ENCODE measurements at regions not wholly inside any gene's neighbourhood (a gene's known extent, or its start where the extent isn't known, plus 50 kb on each side); places are given as distances from the start of the nearest gene placed in this dataset.

DNA sequence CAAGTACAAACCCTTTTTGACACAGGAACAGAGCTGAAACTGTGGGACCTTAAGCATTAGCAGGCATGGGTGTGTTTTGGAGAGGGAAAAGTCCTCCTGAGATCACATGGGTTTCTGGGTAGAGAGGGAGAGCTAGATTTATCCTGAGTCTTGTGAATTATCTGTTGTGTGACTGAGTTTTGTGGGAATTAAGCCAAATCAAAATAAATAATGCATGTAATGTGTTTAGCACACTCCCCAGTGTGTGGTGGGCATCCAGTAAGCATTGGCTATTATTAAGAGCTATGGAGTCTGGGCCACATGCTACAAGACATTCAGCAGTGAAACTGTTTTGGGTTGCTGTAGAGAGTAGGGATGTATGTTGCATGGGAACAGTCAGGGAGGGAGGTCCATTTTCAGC lies 75.3 kb upstream of the JAG1 start:
- Histone ChIP-seq H3K4me1 (replicated peaks in 1 of 2) (peaks cover 0 to 9% of the 10 kb centered on the region in 2 donors), H3K27ac (no peak overlapping the region), H3K4me3 (no peak overlapping the region)
- ATAC-seq (replicated peaks in 6 of 8): peak in 3 of 8 experiments; percentile 32 to 76 (median 61)
- in situ Hi-C loops (cut with MboI; ENCODE audit: low pct_unique_long_range_greater_than_20kb in 2 of 9, low sequenced_read_pairs in 9 of 9, unreplicated experiment in 9 of 9): no loop called here

DNA sequence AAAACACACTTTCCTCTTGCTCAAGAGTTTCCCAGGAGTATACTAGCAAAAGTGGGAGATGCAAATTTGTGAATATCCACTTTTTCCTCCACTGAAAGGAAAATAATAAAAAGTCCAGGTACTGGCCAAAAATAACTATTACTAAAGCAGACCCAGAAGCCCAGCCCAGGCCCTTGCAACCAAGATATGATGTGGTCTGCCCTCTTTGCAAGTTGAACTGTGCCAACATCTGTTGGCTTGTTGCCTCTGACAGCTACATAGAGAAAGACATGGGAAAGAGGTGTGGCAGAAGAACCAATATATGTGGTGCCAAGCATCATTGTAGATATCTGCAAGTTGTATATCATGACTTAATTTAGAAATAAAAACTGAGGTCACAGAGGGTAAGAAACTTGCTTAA lies 78.4 kb upstream of the JAG1 start:
- no peak overlapping the region for H3K4me3 ChIP-seq
- in situ Hi-C loops (cut with MboI; ENCODE audit: low pct_unique_long_range_greater_than_20kb in 2 of 9, low sequenced_read_pairs in 9 of 9, unreplicated experiment in 9 of 9): no loop called here
- H3K4me1 ChIP-seq (replicated peaks in 1 of 2): peaks cover 0 to 2% of the 10 kb centered on the region in 2 donors
- H3K27ac ChIP-seq: no peak overlapping the region
- no peak for ATAC-seq (replicated peaks in 6 of 8)

- no peak overlapping the region for H3K27ac ChIP-seq
- in situ Hi-C loops (cut with MboI; ENCODE audit: low pct_unique_long_range_greater_than_20kb in 2 of 9, low sequenced_read_pairs in 9 of 9, unreplicated experiment in 9 of 9): no loop called here
- WGBS, 10 experiments: 17 to 100% (median 95%) methylated on average over 1 to 2 of the region's 2 CpGs; no CpG with 5 or more reads in 4 of the 10 experiments
Observed at GRCh38 chr20:10754824-10755223, 81.0 kb upstream of the JAG1 start.

GRCh38 chr20:10758446-10758845 lies 84.6 kb upstream of the JAG1 start:
- 48 to 100% (median 90%) methylated on average over 1 to 4 of the region's 4 CpGs for WGBS, 10 experiments
- no peak overlapping the region for H3K27ac ChIP-seq
- in situ Hi-C loops (cut with MboI; ENCODE audit: low pct_unique_long_range_greater_than_20kb in 2 of 9, low sequenced_read_pairs in 9 of 9, unreplicated experiment in 9 of 9): no loop called here
- H3K4me1 ChIP-seq (replicated peaks in 1 of 2): no peaks in the 10 kb centered on the region
- no peak for ATAC-seq (replicated peaks in 6 of 8)
- no peak overlapping the region for H3K4me3 ChIP-seq

More at GRCh38 chr20:10754824-10755223, 81.0 kb upstream of the JAG1 start:
- Histone ChIP-seq H3K4me3 (no peak overlapping the region), H3K4me1 (replicated peaks in 1 of 2) (no peaks in the 10 kb centered on the region)
- no peak for ATAC-seq (replicated peaks in 6 of 8)

DNA sequence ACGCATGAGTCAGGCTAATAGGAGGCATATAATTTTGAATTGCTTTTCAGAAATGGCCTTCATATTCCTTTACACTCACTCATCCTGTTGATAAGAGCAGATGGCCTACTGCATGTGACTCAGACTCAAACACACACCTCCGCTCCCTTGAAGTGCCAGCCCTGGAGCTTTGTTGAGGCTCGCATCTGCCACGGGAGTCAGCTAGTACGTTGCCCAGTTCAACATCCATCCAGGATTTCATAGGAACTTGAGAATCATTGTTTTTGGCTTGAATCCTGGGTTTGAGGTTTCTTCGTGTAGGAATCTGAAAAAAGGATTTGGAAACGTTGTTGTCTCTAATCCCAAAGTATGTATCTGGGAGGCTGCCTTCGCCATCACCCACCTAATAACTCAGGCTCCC lies 87.4 kb upstream of the JAG1 start:
- in situ Hi-C loops (cut with MboI; ENCODE audit: low pct_unique_long_range_greater_than_20kb in 2 of 9, low sequenced_read_pairs in 9 of 9, unreplicated experiment in 9 of 9): no loop called here
- Histone ChIP-seq H3K4me1 (replicated peaks in 1 of 2) (no peaks in the 10 kb centered on the region), H3K4me3 (no peak overlapping the region), H3K27ac (no peak overlapping the region)
- WGBS, 10 experiments: 76 to 100% (median 92%) methylated on average over 1 to 8 of the region's 8 CpGs; no CpG with 5 or more reads in 2 of the 10 experiments
- no peak for ATAC-seq (replicated peaks in 6 of 8)

DNA sequence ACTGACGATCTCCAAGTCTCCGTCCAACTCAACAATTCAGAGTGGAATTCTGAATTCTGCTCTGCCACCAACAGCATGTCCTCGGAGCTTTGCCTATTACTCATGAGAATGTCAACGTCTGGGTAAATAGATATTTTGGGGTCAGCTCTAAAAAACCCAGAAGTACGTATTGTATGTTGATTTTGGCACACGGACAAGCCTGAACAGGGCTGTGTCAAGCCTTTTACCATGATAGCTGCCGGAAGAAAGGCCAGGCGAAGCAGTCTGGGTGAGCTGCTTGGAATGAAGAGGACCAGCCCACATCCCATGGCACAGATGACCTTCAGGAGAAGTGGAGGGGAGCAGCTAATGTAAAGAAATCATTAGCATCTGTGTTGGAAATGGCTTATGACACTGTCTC lies 88.0 kb upstream of the JAG1 start:
- no peak for ATAC-seq (replicated peaks in 6 of 8)
- Histone ChIP-seq H3K27ac (no peak overlapping the region), H3K4me3 (no peak overlapping the region)

DNA sequence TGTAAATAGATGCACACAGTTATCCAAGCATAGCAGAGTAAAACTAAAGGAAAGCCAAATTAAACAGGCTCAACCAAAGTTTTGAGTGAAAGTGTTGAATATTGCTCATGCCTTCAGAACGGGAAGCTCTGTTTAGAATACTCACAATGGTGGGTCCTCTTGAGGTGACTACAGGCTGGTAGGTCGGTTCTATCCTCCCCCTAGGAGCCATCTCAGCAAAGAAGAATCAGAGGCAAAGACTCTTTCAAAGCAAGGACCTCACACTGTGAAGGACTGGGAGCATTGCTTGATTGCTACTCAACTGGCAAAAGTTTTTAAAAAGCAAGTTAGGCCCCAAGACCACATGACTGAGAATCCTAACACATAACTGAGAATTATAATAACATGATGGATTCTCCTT lies 88.4 kb upstream of the JAG1 start:
- Histone ChIP-seq H3K4me1 (replicated peaks in 1 of 2) (no peaks in the 10 kb centered on the region), H3K27ac (no peak overlapping the region), H3K4me3 (no peak overlapping the region)
- WGBS, 10 experiments: 20 to 100% (median 50%) methylated on average over 1 to 2 of the region's 2 CpGs; no CpG with 5 or more reads in 1 of the 10 experiments
- in situ Hi-C loops (cut with MboI; ENCODE audit: low pct_unique_long_range_greater_than_20kb in 2 of 9, low sequenced_read_pairs in 9 of 9, unreplicated experiment in 9 of 9): no loop called here
- no peak for ATAC-seq (replicated peaks in 6 of 8)

More for the DNA sequence above, 88.0 kb upstream of the JAG1 start:
- H3K4me1 ChIP-seq (replicated peaks in 1 of 2): no peaks in the 10 kb centered on the region
- 61 to 94% (median 82%) methylated on average over 2 to 8 of the region's 8 CpGs; no CpG with 5 or more reads in 5 of the 10 experiments for WGBS, 10 experiments
- in situ Hi-C loops (cut with MboI; ENCODE audit: low pct_unique_long_range_greater_than_20kb in 2 of 9, low sequenced_read_pairs in 9 of 9, unreplicated experiment in 9 of 9): no loop called here

DNA sequence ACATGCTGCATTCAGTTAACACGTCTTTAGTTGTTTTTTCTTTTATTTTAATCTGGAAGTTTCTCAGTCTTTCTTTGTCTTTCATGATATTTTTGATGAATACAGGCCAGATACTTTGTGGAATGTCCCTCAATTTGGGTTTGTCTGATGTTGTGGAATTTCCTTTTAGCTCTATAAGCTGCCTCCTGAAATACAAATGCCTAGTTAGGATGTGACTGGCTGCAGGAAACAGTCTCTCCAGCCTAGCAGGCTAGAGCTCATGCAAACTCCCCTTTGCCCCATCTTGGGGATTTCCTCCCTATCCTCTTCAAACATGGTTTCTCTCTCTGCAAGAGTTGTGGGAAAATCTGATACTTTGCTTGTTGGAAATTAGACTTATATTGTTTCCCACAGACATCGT lies 89.3 kb upstream of the JAG1 start:
- no peak overlapping the region for H3K4me3 ChIP-seq
- WGBS, 10 experiments: 57 to 100% (median 80%) methylated on average over 1 to 2 of the region's 2 CpGs; no CpG with 5 or more reads in 4 of the 10 experiments
- no peak overlapping the region for H3K27ac ChIP-seq
- in situ Hi-C loops (cut with MboI; ENCODE audit: low pct_unique_long_range_greater_than_20kb in 2 of 9, low sequenced_read_pairs in 9 of 9, unreplicated experiment in 9 of 9): no loop called here
- H3K4me1 ChIP-seq (replicated peaks in 1 of 2): no peaks in the 10 kb centered on the region
- ATAC-seq (replicated peaks in 6 of 8): no peak

DNA sequence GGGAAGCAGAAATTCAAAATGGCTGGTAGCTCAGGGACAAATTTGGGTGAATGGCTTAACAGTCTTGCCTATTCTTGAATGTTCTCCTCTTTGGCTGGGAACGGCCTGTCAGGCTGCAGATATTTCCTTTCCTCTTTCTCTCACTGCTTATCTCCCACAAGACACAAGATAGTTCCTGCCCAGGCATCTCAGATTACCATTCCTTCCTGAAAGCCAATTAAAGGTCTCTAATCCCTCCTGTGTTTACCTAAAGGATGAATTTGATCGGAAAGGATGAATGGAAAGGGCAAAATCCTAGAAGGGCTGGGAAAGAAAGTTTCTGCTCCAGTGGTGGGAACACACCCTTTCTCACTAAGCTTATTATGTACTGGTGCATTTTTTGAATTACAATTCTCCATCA lies 95.9 kb upstream of the JAG1 start:
- Histone ChIP-seq H3K27ac (no peak overlapping the region), H3K4me1 (replicated peaks in 1 of 2) (no peaks in the 10 kb centered on the region), H3K4me3 (no peak overlapping the region)
- in situ Hi-C loops (cut with MboI; ENCODE audit: low pct_unique_long_range_greater_than_20kb in 2 of 9, low sequenced_read_pairs in 9 of 9, unreplicated experiment in 9 of 9): no loop called here
- WGBS, 10 experiments: 50 to 100% (median 100%) methylated on average over 1 to 2 of the region's 2 CpGs; no CpG with 5 or more reads in 1 of the 10 experiments
- ATAC-seq (replicated peaks in 6 of 8): no peak

DNA sequence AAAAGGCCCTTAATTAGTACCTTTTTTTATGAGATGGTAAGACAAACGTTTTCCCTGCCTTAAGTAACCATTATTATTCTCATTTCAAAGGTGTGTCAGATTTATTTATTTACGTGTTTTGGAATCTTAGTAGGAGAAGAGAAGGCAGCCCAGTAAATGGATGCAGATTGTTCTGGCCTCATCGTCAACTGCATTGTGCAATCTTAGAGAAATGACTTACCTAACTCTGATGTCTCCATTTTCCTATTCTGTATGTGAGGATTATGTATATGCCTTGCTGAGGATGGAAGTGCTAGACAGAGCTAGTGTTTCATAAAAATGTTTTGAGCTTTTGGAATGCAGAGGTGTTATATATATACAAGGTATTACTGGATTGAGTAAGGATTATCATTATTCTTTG lies 97.0 kb upstream of the JAG1 start:
- ATAC-seq (replicated peaks in 6 of 8): no peak
- Histone ChIP-seq H3K4me3 (no peak overlapping the region), H3K4me1 (replicated peaks in 1 of 2) (no peaks in the 10 kb centered on the region), H3K27ac (no peak overlapping the region)
- in situ Hi-C loops (cut with MboI; ENCODE audit: low pct_unique_long_range_greater_than_20kb in 2 of 9, low sequenced_read_pairs in 9 of 9, unreplicated experiment in 9 of 9): no loop called here
- WGBS, 10 experiments: 36 to 93% (median 83%) methylated on average over 2 to 3 of the region's 3 CpGs; no CpG with 5 or more reads in 3 of the 10 experiments

- in situ Hi-C loops (cut with MboI; ENCODE audit: low pct_unique_long_range_greater_than_20kb in 2 of 9, low sequenced_read_pairs in 9 of 9, unreplicated experiment in 9 of 9): no loop called here
Observed at GRCh38 chr20:10771435-10772140, 97.8 kb upstream of the JAG1 start.

DNA sequence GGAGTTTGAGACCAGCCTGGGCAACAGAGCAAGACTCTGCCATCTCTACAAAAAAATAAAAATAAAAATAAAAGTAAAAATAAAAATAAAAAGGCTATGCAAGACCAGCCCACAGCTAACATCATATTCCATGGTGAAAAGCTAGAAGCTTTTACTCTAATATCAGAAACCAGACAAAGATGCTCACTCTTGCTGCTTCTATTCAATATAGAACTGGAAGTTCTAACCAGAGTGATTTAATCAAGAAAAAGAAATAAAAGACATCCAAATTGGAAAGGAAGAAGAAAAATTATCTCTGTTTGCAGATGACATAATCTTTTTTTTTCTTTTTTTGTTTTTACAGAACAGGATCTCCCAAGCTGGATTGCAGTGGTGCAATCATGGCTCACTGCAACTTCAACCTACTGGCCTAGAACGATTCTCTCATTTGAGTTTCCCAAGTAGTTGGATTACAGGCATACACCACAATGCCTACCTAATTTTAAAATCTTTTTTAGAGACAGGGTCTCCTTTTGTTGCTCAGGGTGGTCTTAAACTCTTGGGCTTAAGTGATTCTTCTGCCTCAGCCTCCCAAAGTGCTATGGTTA lies 100.7 kb upstream of the JAG1 start:
- in situ Hi-C loops (cut with MboI; ENCODE audit: low pct_unique_long_range_greater_than_20kb in 2 of 9, low sequenced_read_pairs in 9 of 9, unreplicated experiment in 9 of 9): no loop called here
- Histone ChIP-seq H3K27ac (no peak overlapping the region), H3K4me3 (no peak overlapping the region), H3K4me1 (replicated peaks in 1 of 2) (no peaks in the 10 kb centered on the region)
- 0 to 47% (median 0%) methylated on average over 1 of the region's 1 CpG; no CpG with 5 or more reads in 4 of the 10 experiments for WGBS, 10 experiments
- no peak for ATAC-seq (replicated peaks in 6 of 8)

More at GRCh38 chr20:10771435-10772140, 97.8 kb upstream of the JAG1 start:
- ATAC-seq (replicated peaks in 6 of 8): peak in 3 of 8 experiments; percentile 46 to 69 (median 55)
- no peaks in the 10 kb centered on the region for H3K4me1 ChIP-seq (replicated peaks in 1 of 2)
- no peak overlapping the region for H3K4me3 ChIP-seq
- H3K27ac ChIP-seq: no peak overlapping the region
- WGBS, 10 experiments: 25 to 71% (median 57%) methylated on average over 1 of the region's 1 CpG; no CpG with 5 or more reads in 6 of the 10 experiments

GRCh38 chr20:10777710-10778109 lies 103.9 kb upstream of the JAG1 start:
- no peak overlapping the region for H3K27ac ChIP-seq
- in situ Hi-C loops (cut with MboI; ENCODE audit: low pct_unique_long_range_greater_than_20kb in 2 of 9, low sequenced_read_pairs in 9 of 9, unreplicated experiment in 9 of 9): no loop called here
- H3K4me3 ChIP-seq: no peak overlapping the region
- 80 to 100% (median 86%) methylated on average over 1 to 3 of the region's 6 CpGs; no CpG with 5 or more reads in 5 of the 10 experiments for WGBS, 10 experiments
- H3K4me1 ChIP-seq (replicated peaks in 1 of 2): no peaks in the 10 kb centered on the region
- ATAC-seq (replicated peaks in 6 of 8): peak in 1 of 8 experiments; percentile 51

DNA sequence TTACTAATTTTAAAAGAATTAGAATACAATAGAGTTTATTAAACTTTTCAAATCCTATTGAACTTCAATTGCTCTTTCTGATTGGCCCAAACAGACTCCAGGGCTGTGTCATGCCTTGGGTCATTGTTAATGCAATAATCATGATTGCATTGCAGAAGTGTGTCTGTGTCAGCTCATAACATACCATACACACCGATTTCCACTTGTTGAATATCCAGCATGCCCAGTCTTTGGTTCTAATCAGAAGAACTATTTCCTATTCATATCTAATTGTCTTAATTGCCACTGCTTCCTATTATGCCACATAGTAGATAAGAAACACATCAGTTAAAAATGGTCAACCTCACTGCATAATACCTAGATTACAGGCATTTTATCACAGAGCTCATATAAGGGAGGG lies 106.1 kb upstream of the JAG1 start:
- 60 to 100% (median 94%) methylated on average over 1 of the region's 1 CpG; no CpG with 5 or more reads in 4 of the 10 experiments for WGBS, 10 experiments
- in situ Hi-C loops (cut with MboI; ENCODE audit: low pct_unique_long_range_greater_than_20kb in 2 of 9, low sequenced_read_pairs in 9 of 9, unreplicated experiment in 9 of 9): no loop called here
- Histone ChIP-seq H3K27ac (no peak overlapping the region), H3K4me3 (no peak overlapping the region), H3K4me1 (replicated peaks in 1 of 2) (peaks cover 6 to 12% of the 10 kb centered on the region in 2 donors)
- no peak for ATAC-seq (replicated peaks in 6 of 8)

All from motor neuron (in vitro differentiated cells).